Inflammatory macrophage treated with lipopolysaccharide for 1 hour (primary cell): ENCODE measurements at regions not wholly inside any gene's neighbourhood (a gene's known extent, or its start where the extent isn't known, plus 50 kb on each side); places are given as distances from the start of the nearest gene placed in this dataset.

ENCODE experiments used
- DNase-seq, 2 donors: peaks; one replicate each; pipeline ENCODE4 v3.0.0-alpha.2; 2020 to 2022

- DNase-seq: no peak
These were observed 123.0 kb downstream of the HAO1 start for GRCh38 chr20:7817286-7817685.

- no peak for DNase-seq
These were observed 121.8 kb downstream of the HAO1 start for GRCh38 chr20:7818477-7818876.

GRCh38 chr20:7820897-7821296 is 119.4 kb downstream of the HAO1 start:
- no peak for DNase-seq

GRCh38 chr20:7822772-7823171 is 117.5 kb downstream of the HAO1 start:
- DNase-seq: no peak

- no peak for DNase-seq
These were observed 111.8 kb downstream of the HAO1 start for GRCh38 chr20:7828437-7828836.

GRCh38 chr20:7829031-7829430 is 111.2 kb downstream of the HAO1 start:
- DNase-seq: no peak

GRCh38 chr20:7829776-7830175 is 110.5 kb downstream of the HAO1 start:
- DNase-seq: no peak
